Gastroesophageal sphincter (tissue), 4 donors: ENCODE measurements at regions not wholly inside any gene's neighbourhood (a gene's known extent, or its start where the extent isn't known, plus 50 kb on each side); places are given as distances from the start of the nearest gene placed in this dataset.

Source experiments
- ATAC-seq: fragments of 150-250 bp; one replicate; pipeline ENCODE4 v1.9.1; 2016; ENCODE audit warnings: mild to moderate bottlenecking, moderate library complexity
- H3K27ac ChIP-seq, 4 donors: fragments of 200-600 bp; sonication (generic) in 3 of 4; 1 replicate in 3 of 4; 2 replicates in 1 of 4; pipeline ENCODE4 v1.5.1; 2016 to 2019
- H3K27me3 ChIP-seq: fragments of 200-600 bp; sonication (generic); one replicate; pipeline ENCODE4 v1.5.1; 2019
- H3K36me3 ChIP-seq, 2 donors: fragments of 200-600 bp; sonication (generic); one replicate each; pipeline ENCODE4 v1.5.1; 2019; ENCODE audit warnings: control low read depth in 1 of 2
- H3K4me1 ChIP-seq, 3 donors: fragments of 200-600 bp; sonication (generic); 1 replicate in 2 of 3; 2 replicates in 1 of 3; pipeline ENCODE4 v1.5.1; 2016 to 2019; ENCODE audit warnings: control low read depth in 2 of 3
- H3K4me3 ChIP-seq, 2 donors: fragments of 200-600 bp; sonication (generic); one replicate each; pipeline ENCODE4 v1.5.1; 2019; ENCODE audit warnings: mild to moderate bottlenecking in 1 of 2, moderate library complexity in 1 of 2
- H3K9me3 ChIP-seq, 3 donors: fragments of 200-600 bp; sonication (generic); one replicate each; pipeline ENCODE4 v1.5.1; 2017 to 2019; ENCODE audit warnings: control low read depth in 2 of 3
- EP300 ChIP-seq: sonication (generic); formaldehyde crosslinking; IDR thresholded peaks from one replicate; pipeline ENCODE4 v1.6.1; 2017; ENCODE audit warnings: antibody characterized with exemption, mild to moderate bottlenecking
- POLR2A ChIP-seq, 2 donors: fragments of 450-650 bp; IDR thresholded peaks; one replicate each; pipeline ENCODE4 v1.6.1; 2017; ENCODE audit warnings: antibody characterized with exemption in 2 of 2, mild to moderate bottlenecking in 2 of 2, moderate library complexity in 1 of 2
- POLR2AphosphoS5 ChIP-seq: sonication (generic); formaldehyde crosslinking; IDR thresholded peaks from one replicate; pipeline ENCODE4 v1.6.1; 2017; ENCODE audit warnings: antibody characterized with exemption
- WGBS, 2 donors: methylation state at CpG; one replicate each; pipeline ENCODE4 v1.1.5; 2018; ENCODE audit warnings: low coverage in 1 of 2; 5-methylcytosine and 5-hydroxymethylcytosine counted together
- TF ChIP-seq, protein P1 (sequence below), 4 experiments: fragments of 200-600 bp in 2 of 4; fragments of 450-650 bp in 2 of 4; sonication (generic) in 1 of 4; IDR thresholded peaks; one replicate each; pipeline ENCODE4 v1.5.1; 2017 to 2019; ENCODE audit warnings: antibody characterized with exemption in 4 of 4, mild to moderate bottlenecking in 2 of 4, moderate library complexity in 2 of 4

DNA sequence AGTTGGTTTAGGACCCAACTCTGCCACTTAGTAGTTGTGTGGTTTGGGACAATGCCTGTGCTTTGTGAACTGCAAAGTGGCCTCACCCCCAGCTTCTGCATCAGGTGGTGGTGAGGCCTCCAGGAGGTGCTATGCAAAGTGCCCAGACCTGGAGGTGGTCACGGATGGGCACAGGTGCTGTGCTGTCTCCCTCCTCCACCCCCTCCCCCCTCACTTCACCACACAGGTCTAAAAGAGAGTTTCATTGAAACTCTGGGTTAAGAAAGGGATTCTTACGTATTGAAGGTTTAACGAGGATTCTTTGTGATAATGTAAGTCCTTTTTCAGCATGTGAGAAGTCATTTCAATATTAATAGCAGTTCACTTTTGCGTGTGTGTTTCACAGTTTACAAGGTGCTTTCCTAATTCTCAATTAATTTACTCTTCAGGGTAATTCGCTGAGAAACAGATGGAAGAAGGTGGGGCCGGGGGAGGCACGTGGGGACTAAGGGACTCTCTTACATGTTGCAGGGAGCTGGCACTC, 369.9 kb downstream of the LPIN1 start:
- no peak for TF ChIP-seq POLR2A (IDR thresholded peaks at IDR 0.05)
- no peak for TF ChIP-seq EP300
- TF ChIP-seq, protein P1, sequence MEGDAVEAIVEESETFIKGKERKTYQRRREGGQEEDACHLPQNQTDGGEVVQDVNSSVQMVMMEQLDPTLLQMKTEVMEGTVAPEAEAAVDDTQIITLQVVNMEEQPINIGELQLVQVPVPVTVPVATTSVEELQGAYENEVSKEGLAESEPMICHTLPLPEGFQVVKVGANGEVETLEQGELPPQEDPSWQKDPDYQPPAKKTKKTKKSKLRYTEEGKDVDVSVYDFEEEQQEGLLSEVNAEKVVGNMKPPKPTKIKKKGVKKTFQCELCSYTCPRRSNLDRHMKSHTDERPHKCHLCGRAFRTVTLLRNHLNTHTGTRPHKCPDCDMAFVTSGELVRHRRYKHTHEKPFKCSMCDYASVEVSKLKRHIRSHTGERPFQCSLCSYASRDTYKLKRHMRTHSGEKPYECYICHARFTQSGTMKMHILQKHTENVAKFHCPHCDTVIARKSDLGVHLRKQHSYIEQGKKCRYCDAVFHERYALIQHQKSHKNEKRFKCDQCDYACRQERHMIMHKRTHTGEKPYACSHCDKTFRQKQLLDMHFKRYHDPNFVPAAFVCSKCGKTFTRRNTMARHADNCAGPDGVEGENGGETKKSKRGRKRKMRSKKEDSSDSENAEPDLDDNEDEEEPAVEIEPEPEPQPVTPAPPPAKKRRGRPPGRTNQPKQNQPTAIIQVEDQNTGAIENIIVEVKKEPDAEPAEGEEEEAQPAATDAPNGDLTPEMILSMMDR (IDR thresholded peaks at IDR 0.05), result no peak
- no peak for TF ChIP-seq POLR2AphosphoS5
- no peak for ATAC-seq
- Histone ChIP-seq H3K9me3 (no peaks in the 10 kb centered on the region), H3K4me3 (no peak overlapping the region), H3K27ac (no peak overlapping the region), H3K27me3 (no peaks in the 10 kb centered on the region), H3K4me1 (no peaks in the 10 kb centered on the region), H3K36me3 (no peaks in the 10 kb centered on the region)
- WGBS, 2 donors, result 93 to 95% methylated on average over 4 to 6 of the region's 7 CpGs

DNA sequence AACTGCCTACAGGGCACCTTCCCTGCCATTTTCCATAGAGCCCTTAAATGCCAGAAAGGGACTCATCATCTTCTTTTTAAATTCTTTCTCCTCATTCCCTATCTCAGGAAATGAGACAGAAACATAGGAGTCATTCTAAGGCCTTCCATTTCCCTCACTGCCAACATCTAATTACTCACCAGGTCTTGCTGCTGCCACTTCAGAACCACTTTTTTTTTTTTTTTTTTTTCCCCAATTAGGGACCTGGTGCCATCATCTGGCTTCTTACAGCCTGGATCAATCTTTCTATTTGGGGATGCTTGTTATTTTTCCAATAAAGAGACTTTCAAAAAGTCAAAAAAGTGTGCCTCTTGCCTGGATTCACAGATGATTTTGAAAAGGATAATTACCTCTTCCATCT, 373.4 kb downstream of the LPIN1 start:
- Histone ChIP-seq H3K36me3 (no peaks in the 10 kb centered on the region), H3K27ac (no peak overlapping the region), H3K27me3 (no peaks in the 10 kb centered on the region), H3K4me3 (no peak overlapping the region), H3K9me3 (no peaks in the 10 kb centered on the region), H3K4me1 (no peaks in the 10 kb centered on the region)
- no peak for ATAC-seq
- TF ChIP-seq, protein P1 (IDR thresholded peaks at IDR 0.05), result no peak

DNA sequence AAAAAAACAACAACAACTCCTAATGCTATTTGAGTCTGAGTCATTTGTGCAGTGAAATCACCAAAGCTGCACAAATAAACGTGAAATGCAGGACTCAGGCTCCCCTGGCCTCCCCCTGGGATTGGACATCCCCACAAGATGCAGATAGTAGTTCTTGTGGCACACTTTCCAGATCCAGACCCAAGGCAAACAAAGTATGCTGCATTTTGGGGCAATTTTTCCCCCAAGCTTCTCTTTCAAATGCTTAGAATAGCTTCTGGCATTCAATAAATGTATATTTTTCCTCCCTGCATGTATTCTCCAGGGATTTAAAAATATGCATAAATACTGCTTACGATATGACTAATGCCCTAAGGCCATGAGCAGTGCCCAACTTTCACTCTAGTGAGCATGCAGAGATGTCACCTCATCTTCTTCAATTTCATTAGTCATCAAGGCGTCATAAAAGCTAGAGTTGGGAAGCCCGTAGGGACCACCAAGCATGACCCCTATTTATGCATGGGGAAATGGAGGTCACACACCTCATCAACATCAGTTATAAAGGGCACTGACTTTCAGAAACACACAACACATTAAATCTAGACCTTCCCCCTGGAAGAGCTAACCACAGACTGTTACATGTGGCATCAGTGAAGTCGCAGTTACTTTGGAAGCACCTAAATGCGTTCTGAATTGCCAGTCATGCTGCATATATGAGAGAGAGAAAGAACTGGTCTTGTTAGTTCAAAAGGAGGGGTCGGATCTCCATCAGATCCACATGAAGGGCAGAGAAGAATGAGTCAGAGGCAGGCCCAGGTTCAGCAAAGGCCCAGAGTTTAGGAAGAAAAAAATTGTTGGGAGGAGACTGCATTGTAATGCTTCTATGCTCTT, 374.1 kb downstream of the LPIN1 start:
- no peaks in the 10 kb centered on the region for H3K27me3 ChIP-seq
- no peaks in the 10 kb centered on the region for H3K9me3 ChIP-seq
- no peak overlapping the region for H3K4me3 ChIP-seq
- H3K27ac ChIP-seq, result no peak overlapping the region
- TF ChIP-seq, protein P1 (IDR thresholded peaks at IDR 0.05), result no peak
- TF ChIP-seq POLR2AphosphoS5 (no peak), EP300 (no peak), POLR2A (IDR thresholded peaks at IDR 0.05) (no peak)
- no peaks in the 10 kb centered on the region for H3K4me1 ChIP-seq
- H3K36me3 ChIP-seq, result no peaks in the 10 kb centered on the region
- no peak for ATAC-seq
- 78 to 100% methylated on average over 2 to 5 of the region's 7 CpGs for WGBS, 2 donors

DNA sequence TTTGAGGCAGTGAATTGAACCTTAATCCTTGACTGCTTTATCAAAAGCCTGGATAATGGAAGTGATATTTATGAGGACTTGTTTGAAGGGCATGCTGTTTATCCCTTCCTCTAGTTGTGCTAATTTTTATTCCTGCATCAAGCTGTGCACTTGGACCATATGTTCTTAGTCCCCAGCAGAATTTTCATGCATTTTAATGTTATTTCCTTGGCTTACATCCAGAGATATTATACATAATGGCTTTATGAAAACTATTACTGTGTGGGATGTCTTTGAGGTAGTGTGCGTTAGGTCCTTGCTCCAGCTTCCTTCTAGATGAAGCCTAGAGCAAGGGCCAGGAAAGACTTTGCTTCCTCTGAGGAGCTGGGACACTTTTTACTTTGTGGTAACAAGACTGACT, 378.4 kb downstream of the LPIN1 start:
- Histone ChIP-seq H3K36me3 (no peaks in the 10 kb centered on the region), H3K27ac (no peak overlapping the region), H3K4me1 (no peaks in the 10 kb centered on the region), H3K27me3 (no peaks in the 10 kb centered on the region), H3K4me3 (no peak overlapping the region), H3K9me3 (peaks cover 0 to 11% (median 0%) of the 10 kb centered on the region in 3 donors)
- ATAC-seq, result no peak
- no peak for TF ChIP-seq POLR2A (IDR thresholded peaks at IDR 0.05)
- no peak for TF ChIP-seq POLR2AphosphoS5
- TF ChIP-seq, protein P1 (IDR thresholded peaks at IDR 0.05), result no peak
- no peak for TF ChIP-seq EP300
- 91 to 100% methylated on average over 1 of the region's 1 CpG for WGBS, 2 donors

DNA sequence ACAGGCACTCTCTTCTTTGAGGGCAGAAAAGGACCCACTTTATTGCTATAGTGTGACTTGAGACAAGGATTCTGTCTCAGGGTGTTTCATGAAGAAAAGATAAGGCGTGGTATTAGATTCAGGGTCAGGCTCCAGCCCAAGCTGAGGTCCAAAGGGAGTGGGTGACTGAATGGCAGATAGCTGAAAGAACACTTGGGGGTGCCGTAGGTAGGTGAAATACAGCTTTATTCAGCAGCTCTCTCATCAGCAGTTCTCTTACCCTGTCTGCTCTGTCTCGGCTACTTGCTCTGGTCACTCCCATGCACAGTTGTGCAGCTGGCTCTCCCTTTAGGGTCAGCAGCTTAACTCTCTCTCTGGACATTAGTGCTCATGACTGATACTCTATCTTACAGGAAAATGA, 379.9 kb downstream of the LPIN1 start:
- H3K4me3 ChIP-seq, result no peak overlapping the region
- ATAC-seq, result no peak
- no peaks in the 10 kb centered on the region for H3K27me3 ChIP-seq
- H3K4me1 ChIP-seq, result no peaks in the 10 kb centered on the region
- H3K9me3 ChIP-seq, result peaks cover 0 to 11% (median 0%) of the 10 kb centered on the region in 3 donors
- TF ChIP-seq POLR2AphosphoS5 (no peak), POLR2A (IDR thresholded peaks at IDR 0.05) (no peak), EP300 (no peak)
- TF ChIP-seq, protein P1 (IDR thresholded peaks at IDR 0.05), result no peak
- no peak overlapping the region for H3K27ac ChIP-seq
- H3K36me3 ChIP-seq, result no peaks in the 10 kb centered on the region
- WGBS, 2 donors, result 85 to 100% methylated on average over 1 to 3 of the region's 3 CpGs
